K562 (cell line): ENCODE measurements at regions not wholly inside any gene's neighbourhood (a gene's known extent, or its start where the extent isn't known, plus 50 kb on each side); places are given as distances from the start of the nearest gene placed in this dataset.

ENCODE experiments used
- ATAC-seq: fragments of 200-7000 bp; cut with Tn5 transposase; 3 replicates; pipeline ENCODE4 v1.9.1; 2020; ENCODE audit warnings: moderate library complexity
- BruUV-seq: library from RNA; stranded (reverse); fragments of 400-500 nt; replicated peaks from 2 replicates; lab custom pipeline; 2021; lab: Mats Ljungman, UMichigan
- CTCF ChIA-PET: fragments of 300-600 bp; formaldehyde crosslinking; extraction: SDS; loops from one replicate; lab custom pipeline; 2021; ENCODE audit warnings: low intra/inter-chr PET ratio; lab: Yijun Ruan, JAX
- POLR2A ChIA-PET: fragments of 300-600, 350-650 bp; sonication (Branson Sonifier 250); formaldehyde crosslinking; extraction: SDS; loops from one replicate; lab custom pipeline; 2021; ENCODE audit warnings: antibody characterized with exemption, inconsistent platforms; lab: Yijun Ruan, JAX
- DNase-seq, 4 experiments: peaks; one replicate each; pipeline versions ENCODE4 v3.0.0 to v3.0.0-alpha.2; 2011 to 2018; ENCODE audit warnings: low spot score in 3 of 4, mixed read lengths in 3 of 4; ENCODE audit errors: extremely low read depth in 1 of 4
- FAIRE-seq: peaks from 2 replicates; lab custom pipeline; 2011; peaks lifted over from hg19 to GRCh38; lab: Jason Lieb, UNC
- H2AFZ ChIP-seq: 2 replicates; pipeline ENCODE4 v1.6.0; 2011; ENCODE audit warnings: low read depth, low read length, control low read depth, inconsistent platforms
- H3K27ac ChIP-seq: fragments of 200-600 bp; 3 replicates; pipeline ENCODE4 v1.8.0; 2011; ENCODE audit warnings: low read depth, mild to moderate bottlenecking, control low read depth, inconsistent platforms, low read length, moderate library complexity, mixed read lengths; ENCODE audit errors: extremely low read depth
- H3K27me3 ChIP-seq, 2 experiments: fragments of 300-600 bp in 1 of 2; 2 replicates in 1 of 2; 3 replicates in 1 of 2; pipeline versions ENCODE4 v1.6.0 to v1.8.0; 2011; ENCODE audit warnings: inconsistent platforms in 2 of 2, low read length in 2 of 2, mild to moderate bottlenecking in 1 of 2, mixed read lengths in 1 of 2, moderate library complexity in 1 of 2; ENCODE audit not compliant: control insufficient read depth in 2 of 2, insufficient read depth in 2 of 2
- H3K36me3 ChIP-seq: fragments of 300-600 bp; 3 replicates; pipeline ENCODE4 v1.8.0; 2011; ENCODE audit warnings: mild to moderate bottlenecking, low read length, inconsistent platforms; ENCODE audit not compliant: control insufficient read depth, insufficient read depth
- H3K4me1 ChIP-seq, 2 experiments: fragments of 200-600 bp in 1 of 2; replicated peaks in 1 of 2; 2 replicates in 1 of 2; 3 replicates in 1 of 2; pipeline versions ENCODE4 v1.5.1 to v1.8.0; 2011; ENCODE audit warnings: inconsistent platforms in 2 of 2, low read length in 2 of 2, mild to moderate bottlenecking in 1 of 2, mixed read lengths in 1 of 2, moderate library complexity in 1 of 2; ENCODE audit not compliant: control insufficient read depth in 2 of 2, insufficient read depth in 2 of 2
- H3K4me2 ChIP-seq: 2 replicates; pipeline ENCODE4 v1.6.1; 2011; ENCODE audit warnings: low read length, control low read depth, inconsistent platforms, mixed read lengths; ENCODE audit not compliant: insufficient read depth
- H3K4me3 ChIP-seq: fragments of 200-600 bp; sonication (generic), shearing (Covaris generic); 2 replicates; pipeline ENCODE4 v1.5.1; 2016; ENCODE audit warnings: control low read depth, inconsistent platforms
- H3K79me2 ChIP-seq: fragments of 200-600 bp; 3 replicates; pipeline ENCODE4 v1.8.0; 2011; ENCODE audit warnings: low read length, inconsistent platforms; ENCODE audit not compliant: control insufficient read depth, insufficient read depth
- H3K9ac ChIP-seq, 2 experiments: 2 replicates each; pipeline versions ENCODE4 v1.6.0 to v1.6.1; 2011; ENCODE audit warnings: low read depth in 2 of 2, low read length in 2 of 2, control low read depth in 1 of 2, inconsistent platforms in 1 of 2, mild to moderate bottlenecking in 1 of 2, mixed read lengths in 1 of 2; ENCODE audit not compliant: insufficient read depth in 1 of 2
- H3K9me1 ChIP-seq: one replicate; pipeline ENCODE4 v1.6.0; 2011; ENCODE audit warnings: inconsistent platforms, mild to moderate bottlenecking, low read length, moderate library complexity; ENCODE audit not compliant: control insufficient read depth, insufficient read depth
- H3K9me3 ChIP-seq: replicated peaks from 2 replicates; pipeline ENCODE4 v1.5.1; 2011; ENCODE audit warnings: low read depth, low read length, inconsistent platforms; ENCODE audit not compliant: control insufficient read depth, insufficient read depth
- H4K20me1 ChIP-seq: replicated peaks from 2 replicates; pipeline ENCODE4 v1.6.1; 2011; ENCODE audit warnings: low read length, inconsistent platforms, mixed read lengths; ENCODE audit not compliant: control insufficient read depth, insufficient read depth
- CREM ChIP-seq: IDR thresholded peaks from 2 replicates; pipeline ENCODE4 v1.6.1; 2014; ENCODE audit warnings: antibody characterized with exemption, low read depth
- MYBL2 ChIP-seq, 2 experiments: fragments of 450-650 bp in 1 of 2; sonication (generic) in 1 of 2; formaldehyde crosslinking in 1 of 2; IDR thresholded peaks; 2 replicates each; pipeline versions ENCODE4 v1.6.1 to v1.8.1; 2017 to 2022; ENCODE audit warnings: borderline replicate concordance in 1 of 2, inconsistent platforms in 1 of 2, low read depth in 1 of 2, mild to moderate bottlenecking in 1 of 2, missing genetic modification reagents in 1 of 2, moderate library complexity in 1 of 2
- PHB2 ChIP-seq: fragments of 450-650 bp; IDR thresholded peaks from 2 replicates; pipeline ENCODE4 v1.6.1; 2017; ENCODE audit warnings: low read depth
- RBM22 ChIP-seq: fragments of 200-400 bp; formaldehyde crosslinking; IDR thresholded peaks from 2 replicates; pipeline ENCODE4 v1.6.1; 2018; ENCODE audit warnings: low read length, low read depth; ENCODE audit not compliant: poor library complexity, severe bottlenecking
- REST ChIP-seq, 2 experiments: fragments of 450-650 bp; formaldehyde crosslinking in 1 of 2; IDR thresholded peaks; 2 replicates each; pipeline versions ENCODE4 v1.4.0 to v1.6.1; 2014 to 2020; ENCODE audit warnings: mild to moderate bottlenecking in 2 of 2, borderline replicate concordance in 1 of 2, low read depth in 1 of 2
- ZNF121 ChIP-seq: sonication (generic); formaldehyde crosslinking; conservative IDR thresholded peaks from 2 replicates; pipeline ENCODE4 v1.8.0; 2022; ENCODE audit warnings: missing genetic modification reagents
- ZNF445 ChIP-seq: fragments of 250-450 bp; sonication (Bioruptor Pico); IDR thresholded peaks from 2 replicates; pipeline ENCODE4 v1.4.0; 2020; ENCODE audit warnings: low read depth, mild to moderate bottlenecking, moderate library complexity
- WGBS: fragments of 100-300 bp; shearing (Covaris generic); methylation state at CpG from one replicate; pipeline ENCODE4 v1.1.6; 2016; ENCODE audit warnings: low coverage, mixed read lengths; ENCODE audit not compliant: insufficient coverage; ENCODE audit errors: missing lambda C conversion rate; 5-methylcytosine and 5-hydroxymethylcytosine counted together
- in situ Hi-C: fragments of 300-500 bp; cut with MboI; formaldehyde crosslinking; loops from 4 replicates; pipeline ENCODE4 v1.15.0; 2018; ENCODE audit warnings: inconsistent platforms, mixed read lengths
- intact Hi-C: fragments of 100-400 bp; cut with micrococcal nuclease; formaldehyde crosslinking; loops from 2 replicates; pipeline ENCODE4 v1.14.2; 2022

- intact Hi-C loops (no loop called here), in situ Hi-C loops (no loop called here)
- ChIA-PET POLR2A (no interaction called here), CTCF (no interaction called here)
- no TSS peak for BruUV-seq
- Histone ChIP-seq H3K9ac (no peak overlapping the region), H4K20me1 (no peaks in the 10 kb centered on the region), H3K27me3 (no peaks in the 10 kb centered on the region), H3K4me1 (no peaks in the 10 kb centered on the region), H3K27ac (no peak overlapping the region), H3K9me3 (no peaks in the 10 kb centered on the region), H3K4me3 (no peak overlapping the region), H3K4me2 (no peak overlapping the region), H3K9me1 (no peaks in the 10 kb centered on the region), H2AFZ (no peak overlapping the region), H3K79me2 (no peaks in the 10 kb centered on the region), H3K36me3 (no peaks in the 10 kb centered on the region)
- FAIRE-seq (no peak), DNase-seq (no peak), ATAC-seq (no peak)
- 0% methylated on average over 5 of the region's 5 CpGs for WGBS
- TF ChIP-seq RBM22 (no peak), ZNF445 (CRISPR knock-in tag) (no peak), MYBL2 (IDR thresholded peaks at IDR 0.05; ENCODE audit: low read depth) (no peak), MYBL2 (CRISPR knock-in tag; IDR thresholded peaks at IDR 0.05; ENCODE audit: borderline replicate concordance) (no peak), CREM (no peak), REST (IDR thresholded peaks at IDR 0.05; ENCODE audit: borderline replicate concordance) (no peak), REST (CRISPR knock-in tag; IDR thresholded peaks at IDR 0.05; ENCODE audit: low read depth) (no peak), ZNF121 (CRISPR knock-in tag) (no peak), PHB2 (no peak)
These were observed 238.4 kb downstream of the IRS2 start for GRCh38 chr13:109547942-109548341.
